HG02885 (cell line): ENCODE measurements at regions not wholly inside any gene's neighbourhood (a gene's known extent, or its start where the extent isn't known, plus 50 kb on each side); places are given as distances from the start of the nearest gene placed in this dataset.

ENCODE experiments used
- ATAC-seq: cut with Tn5 transposase; IDR thresholded peaks from one replicate; pipeline ENCODE4 v1.9.1; 2021; ENCODE audit warnings: mild to moderate bottlenecking; ENCODE audit not compliant: unreplicated experiment, poor library complexity

DNA sequence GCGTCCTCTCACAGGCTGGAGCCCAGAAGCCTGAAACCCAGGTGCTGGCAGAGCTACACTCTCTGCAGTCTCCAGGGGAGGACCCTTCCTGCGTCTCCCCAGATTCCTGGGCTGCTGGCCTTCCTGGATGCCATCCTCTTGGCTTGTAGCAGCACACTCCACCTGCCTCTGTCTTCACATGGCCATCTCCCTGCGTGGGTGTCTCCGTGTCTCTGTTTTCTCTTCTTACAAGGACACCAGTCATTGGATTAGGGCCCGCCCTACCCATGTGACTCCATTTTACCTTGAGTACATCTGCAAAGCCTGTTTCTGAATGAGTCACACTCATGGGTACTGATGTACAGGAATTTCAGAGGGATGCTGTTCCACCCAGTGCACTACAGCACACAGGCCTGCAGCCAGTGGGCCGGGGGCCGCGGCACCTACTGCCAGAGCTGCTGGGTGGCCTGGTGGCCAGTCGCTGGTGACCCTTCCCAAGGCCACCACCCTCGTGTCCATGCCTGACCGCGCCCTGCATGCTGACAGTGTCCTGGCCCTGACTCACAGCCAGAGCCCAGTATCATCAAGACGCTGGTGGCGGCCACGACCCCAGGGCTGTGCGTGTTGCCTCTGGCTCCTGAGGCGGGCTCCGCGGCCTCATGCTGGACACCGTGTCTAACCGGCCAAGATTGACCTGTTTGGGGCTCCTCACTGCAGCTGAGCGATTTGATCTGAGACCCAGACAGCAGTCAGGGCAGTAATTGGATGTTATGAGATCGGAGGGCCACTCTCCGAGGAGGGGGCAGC lies 63.6 kb upstream of the NKX1-1 start:
- no peak for ATAC-seq

DNA sequence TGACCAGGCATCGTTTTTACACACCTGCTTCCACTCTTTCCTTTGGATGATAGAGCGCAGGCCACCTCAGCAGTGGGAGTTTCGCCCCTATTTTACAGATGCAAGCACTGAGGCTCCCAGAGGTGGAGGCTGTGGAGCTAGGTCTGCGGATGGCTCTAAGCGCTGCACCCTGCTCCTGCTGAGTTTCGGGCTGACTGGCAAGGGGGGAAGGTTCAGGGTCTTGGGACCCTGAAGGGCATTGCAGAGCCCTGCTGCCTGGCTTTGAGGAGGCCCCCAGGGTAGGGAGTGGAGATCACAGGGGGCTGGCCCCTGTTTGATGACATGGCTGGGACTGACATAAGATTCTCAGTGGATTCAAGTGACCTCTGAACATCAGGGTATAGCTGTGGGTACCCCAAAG lies 62.8 kb upstream of the NKX1-1 start:
- no peak for ATAC-seq

DNA sequence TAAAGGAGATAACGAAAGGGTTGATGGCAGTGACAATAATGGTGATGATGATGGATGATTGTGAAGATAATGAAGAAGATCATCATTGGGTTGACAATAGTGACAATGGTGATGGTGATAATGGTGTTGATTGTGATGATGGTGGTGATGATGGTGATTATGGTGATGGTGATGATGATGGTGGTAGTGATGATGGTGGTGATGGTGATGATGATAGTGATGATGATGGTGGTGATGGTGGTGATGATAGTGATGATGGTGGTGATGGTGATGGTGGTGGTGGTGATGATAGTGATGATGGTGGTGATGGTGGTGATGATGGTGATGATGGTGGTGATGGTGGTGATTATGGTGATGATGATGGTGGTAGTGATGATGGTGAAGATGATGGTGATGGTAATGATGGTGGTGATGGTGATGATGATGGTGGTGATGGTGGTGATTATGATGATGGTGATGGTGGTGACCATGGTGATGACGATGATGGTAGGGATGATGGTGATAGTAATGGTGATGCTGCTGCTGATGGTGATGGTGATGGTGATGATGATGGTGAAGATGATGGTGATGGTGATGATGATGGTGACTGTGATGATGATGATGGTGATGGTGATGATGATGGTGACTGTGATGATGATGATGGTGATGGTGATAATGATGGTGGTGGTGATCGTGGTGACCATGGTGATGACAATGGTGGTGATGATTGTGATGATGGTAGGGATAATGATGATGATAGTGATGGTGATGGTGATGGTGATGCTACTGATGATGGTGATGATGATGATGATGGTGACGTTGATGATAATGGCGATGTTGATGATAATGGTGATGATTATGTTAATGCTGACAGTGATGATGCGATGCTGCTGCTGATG lies 61.6 kb upstream of the NKX1-1 start:
- ATAC-seq = no peak

DNA sequence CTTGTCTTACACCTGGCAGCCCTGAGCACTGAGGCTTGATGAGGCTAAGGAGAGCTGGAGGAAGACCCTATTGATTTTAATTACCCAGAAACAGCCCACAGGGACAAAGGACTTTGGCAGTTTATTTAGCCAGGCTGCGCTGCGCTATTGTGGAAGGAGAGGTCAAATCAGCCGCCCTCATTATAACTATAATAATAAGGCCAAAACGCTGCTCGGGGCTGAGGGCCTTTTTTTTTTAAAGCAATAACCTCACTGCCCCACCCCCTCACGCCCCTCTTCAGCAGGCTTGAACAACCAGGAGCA lies 60.6 kb upstream of the NKX1-1 start:
- ATAC-seq = no peak

GRCh38 chr4:1466034-1466862 lies 60.0 kb upstream of the NKX1-1 start:
- no peak for ATAC-seq

DNA sequence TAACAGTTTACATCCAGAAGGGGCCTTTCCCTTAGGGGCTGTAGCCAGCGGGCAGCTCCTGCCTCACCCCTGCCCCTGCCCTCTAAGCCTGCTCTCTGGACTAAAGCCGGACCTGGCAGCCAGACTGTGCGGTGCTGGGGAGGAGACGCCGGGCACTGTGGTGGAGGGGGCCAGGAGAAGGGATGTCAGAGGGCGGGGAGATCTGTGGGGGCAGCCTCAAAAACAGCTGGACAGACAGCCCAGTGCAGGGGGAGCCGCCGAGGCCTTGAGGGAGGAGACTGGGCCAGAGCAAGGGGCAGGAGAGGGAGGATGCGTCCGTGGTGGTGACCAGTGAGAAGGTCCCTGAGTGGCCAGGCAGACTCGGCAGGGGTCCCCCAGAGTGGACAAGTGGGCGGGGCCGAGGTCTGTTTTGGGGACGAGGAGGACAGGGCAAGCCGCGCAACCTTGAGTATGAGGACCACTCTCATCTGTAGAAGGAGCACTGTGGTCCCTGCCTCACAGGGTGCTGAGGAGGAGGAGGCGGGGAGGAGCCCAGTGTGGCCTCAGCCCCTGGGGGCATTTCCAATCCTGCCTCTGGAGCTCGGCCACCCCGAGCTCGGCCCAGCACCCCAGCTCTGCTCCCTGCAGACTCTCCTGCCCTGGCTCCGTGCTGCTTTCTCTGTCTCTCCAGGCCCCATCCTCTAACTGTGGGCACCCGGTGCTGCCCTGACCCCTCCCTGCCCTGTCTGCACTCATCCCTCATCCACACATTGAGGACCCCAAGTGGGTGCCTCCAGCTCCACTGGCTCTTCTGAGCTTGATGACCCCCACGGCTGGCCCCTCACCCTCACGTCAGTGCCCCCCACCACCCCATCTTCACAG lies 59.2 kb upstream of the NKX1-1 start:
- no peak for ATAC-seq

DNA sequence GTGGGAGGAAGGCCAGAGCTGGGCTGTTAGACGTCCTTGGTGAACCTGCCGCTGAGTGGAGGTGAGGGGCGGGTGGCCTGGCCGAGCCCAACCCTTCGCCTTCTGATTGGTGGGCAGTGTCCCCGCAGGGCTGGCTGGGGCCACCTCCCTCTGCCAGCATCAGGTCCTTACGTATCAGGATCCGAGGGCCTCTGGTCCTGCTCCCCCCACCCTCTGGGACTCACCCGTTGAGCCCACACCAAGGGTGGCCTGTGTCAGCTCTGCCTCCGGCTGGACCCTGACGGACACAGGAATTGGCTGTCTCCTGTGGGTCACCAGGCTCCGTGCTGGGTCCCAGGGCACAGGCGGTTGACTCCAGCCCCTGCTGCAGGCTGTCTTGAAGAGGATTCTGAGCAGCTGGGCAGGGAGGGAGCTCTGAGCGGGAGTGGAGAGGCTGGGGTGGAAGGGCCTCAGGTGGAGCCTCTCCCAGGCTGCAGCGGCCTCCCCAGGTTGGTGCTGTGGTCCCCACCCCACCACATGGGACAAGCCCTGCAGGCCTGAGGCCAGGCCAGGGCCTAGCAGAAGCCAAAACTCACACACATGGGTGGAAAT lies 58.4 kb upstream of the NKX1-1 start:
- ATAC-seq = no peak

DNA sequence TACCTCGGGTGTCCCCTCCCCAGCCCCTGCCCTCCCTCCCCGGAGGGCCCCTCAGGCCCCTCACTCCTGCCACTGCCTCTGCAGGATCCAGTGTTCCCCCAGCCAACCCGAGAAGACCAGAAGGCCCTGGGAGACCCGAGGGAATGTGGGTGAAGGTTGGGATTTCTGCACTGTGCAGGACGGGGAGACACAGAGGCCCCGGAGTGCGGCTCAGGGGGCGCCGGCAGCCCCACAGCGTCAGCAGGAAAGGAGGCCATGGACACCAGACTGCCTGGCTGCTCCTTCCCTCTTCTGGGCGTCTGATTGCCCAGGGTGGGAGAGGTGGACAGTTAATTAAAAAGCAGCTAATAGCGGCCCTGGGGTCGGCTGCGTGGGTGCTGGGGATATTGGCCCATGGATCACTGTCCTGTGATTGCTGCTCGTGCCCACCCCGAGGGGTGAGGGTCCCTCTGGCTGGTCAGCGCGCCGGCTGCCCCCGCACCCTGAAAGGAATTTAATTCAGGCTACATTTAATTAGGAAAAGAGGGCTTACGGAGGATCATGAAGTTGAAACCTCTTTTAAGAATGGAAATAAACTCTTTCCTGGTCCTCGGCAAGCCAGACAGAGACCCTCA lies 57.8 kb upstream of the NKX1-1 start:
- ATAC-seq = no peak

DNA sequence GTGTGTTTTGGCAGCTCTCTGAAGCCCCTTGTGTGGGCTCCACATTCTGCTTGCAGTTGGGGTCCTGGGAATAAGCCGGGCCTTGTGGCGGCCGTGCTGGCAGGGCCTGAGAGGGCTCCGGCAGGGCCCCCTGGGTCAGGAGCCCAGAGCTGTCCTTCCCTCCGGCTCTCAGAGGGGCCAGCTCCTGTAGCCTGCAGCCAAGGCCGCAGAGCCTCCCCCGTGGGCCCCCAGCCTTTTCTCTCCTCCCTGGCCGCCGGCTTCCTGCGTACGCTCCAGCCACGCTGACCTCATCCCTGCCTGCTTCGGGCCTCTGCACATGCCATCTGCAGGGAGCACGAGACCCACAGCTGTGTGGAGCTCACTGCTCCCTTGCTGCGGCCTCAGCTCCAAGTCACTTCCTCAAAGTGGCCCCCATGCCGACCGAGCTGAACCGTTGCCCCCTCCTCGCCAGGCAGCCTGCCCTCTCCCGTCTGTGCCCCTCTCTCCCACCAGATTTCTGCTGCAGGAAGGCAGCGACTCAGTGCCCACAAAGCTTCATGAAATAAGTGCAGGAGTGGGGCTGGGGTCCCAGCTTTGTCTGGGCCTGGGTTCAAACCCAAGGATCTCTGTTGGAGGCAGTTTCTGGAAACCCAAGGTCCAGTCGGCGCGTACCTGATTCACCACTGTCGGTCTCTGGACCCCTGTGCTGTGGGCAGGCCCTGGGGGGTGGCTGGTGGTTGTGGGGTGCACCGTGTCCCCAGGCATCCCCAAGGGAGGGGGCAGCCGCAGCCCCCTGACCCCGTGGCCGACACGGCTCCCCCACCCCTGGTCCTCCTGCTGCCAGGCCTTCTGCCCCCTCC lies 57.1 kb upstream of the NKX1-1 start:
- no peak for ATAC-seq

DNA sequence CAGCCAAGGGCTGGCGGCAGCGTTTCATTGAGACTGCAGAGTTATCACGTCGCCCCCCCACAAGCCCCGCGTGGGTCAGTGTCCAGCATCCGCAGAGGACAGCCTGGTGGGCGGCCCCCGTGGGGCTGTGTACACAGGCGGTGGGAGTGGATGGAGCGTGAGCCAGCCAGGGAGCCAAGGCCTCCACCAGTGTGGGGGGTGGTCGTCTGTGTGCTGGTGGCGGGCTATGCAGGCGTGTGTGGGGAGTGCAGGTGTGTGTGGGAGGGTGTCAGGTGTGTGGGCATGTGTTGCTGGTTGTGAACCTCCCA lies 56.5 kb upstream of the NKX1-1 start:
- ATAC-seq = no peak

- no peak for ATAC-seq
These were observed 55.9 kb upstream of the NKX1-1 start for GRCh38 chr4:1462009-1462767.

DNA sequence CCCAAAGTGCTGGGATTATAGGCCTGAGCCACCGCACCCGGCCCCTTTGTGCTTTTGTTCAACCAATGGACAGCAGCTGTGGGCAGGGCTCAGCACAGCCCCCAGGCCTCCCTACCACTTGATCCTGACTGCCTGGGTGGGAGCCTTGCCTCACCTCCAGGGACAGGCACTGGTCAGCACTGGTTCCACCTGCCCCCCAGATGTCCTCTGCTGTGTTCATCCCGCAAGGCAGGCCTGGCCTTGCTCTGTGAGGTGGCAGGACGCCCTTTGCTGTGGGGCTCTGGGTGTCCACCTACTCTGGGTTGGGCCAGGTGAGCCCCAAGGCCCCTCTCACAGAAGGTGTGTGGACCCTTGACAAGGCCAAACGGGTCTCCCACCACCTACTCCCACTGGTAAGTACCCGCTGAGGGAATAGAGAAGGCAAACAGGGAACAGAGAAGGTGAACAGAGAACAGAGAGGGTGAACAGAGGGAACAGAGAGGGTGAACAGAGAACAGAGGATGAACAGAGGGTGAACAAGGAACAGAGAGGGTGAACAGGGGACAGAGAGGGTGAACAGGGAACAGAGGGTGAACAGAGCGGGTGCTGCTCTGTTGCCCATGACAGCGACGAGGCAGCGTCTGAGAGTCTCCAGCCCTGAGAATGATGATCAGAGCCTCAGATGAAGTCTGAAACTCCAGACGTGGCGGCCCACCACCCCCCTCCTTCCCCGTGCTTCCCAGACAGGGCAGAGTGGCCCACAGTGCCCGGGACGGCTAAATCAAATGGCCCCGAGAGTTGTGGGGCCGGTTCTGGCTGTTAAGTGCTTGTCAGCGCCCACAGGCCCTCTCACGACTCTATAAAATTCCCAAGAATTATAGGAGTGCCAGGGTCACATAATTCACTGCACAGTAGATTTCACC lies 55.0 kb upstream of the NKX1-1 start:
- ATAC-seq = no peak

DNA sequence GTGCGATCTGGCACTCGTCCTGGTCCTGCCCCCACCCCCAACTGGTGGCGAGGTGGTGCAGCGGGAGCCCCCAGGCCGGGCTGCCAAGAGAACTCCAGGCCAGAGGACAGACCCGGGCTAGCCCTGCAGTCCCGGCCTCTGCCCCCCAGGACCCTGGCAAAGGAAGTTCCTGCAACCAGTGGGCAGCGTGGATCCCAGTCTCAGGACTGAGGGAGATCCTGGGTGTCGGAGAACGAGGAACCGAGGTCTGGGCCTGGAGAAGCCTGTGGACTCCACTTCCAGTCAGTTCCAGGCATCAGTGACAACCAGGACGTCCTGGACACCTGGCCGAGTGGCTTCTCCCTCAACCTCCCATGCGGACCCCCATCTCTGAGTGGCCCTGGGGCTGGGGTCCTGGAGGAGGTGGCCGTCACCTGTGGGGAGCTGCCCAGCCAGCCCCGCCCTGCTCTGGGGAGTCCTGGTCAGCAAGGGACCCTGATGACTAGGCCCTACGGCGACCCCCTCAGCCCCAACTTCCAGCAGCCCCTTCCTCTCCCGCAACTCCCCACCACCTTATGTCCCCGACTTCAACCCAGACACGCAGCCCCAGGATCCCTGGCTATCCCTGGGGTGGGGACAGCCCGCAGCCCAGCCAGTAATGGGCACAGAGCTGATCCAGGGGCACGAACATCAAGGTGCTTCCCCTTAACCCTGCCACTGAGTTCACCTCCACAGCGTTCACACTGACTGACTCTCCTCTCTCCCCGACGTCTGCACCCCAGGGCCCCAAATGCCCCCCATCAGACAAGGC lies 53.7 kb upstream of the NKX1-1 start:
- no peak for ATAC-seq

GRCh38 chr4:1459081-1459721 lies 53.0 kb upstream of the NKX1-1 start:
- no peak for ATAC-seq

DNA sequence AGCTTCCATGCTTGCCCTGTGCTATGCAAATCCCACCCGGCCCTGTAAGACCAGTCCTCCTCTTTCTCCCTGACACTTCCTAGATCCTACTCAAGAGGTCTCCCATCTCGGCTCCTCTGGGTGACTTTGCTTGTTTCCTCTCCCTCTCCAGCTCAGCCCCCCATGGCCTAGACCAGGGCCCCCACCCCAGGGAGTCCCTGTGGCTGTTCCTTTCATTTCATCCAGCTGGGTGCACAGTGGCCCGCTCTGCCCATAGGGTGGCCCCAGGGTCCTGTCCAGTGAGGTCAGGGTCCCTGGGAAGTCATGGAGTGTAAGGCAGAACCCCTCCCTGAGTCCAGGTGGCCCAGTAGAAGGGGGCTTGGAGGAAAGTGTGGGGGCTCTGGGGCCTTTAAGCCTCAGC lies 52.3 kb upstream of the NKX1-1 start:
- no peak for ATAC-seq
